ENCODE measurements at regions not wholly inside any gene's neighbourhood (a gene's known extent, or its start where the extent isn't known, plus 50 kb on each side); places are given as distances from the start of the nearest gene placed in this dataset.

GRCh38 chr4:128481752-128482480 lies 194.3 kb upstream of the PGRMC2 start:
- no peak overlapping the region for H4K91ac ChIP-seq (ENCODE audit: insufficient read depth, low read depth, low read length)
- POLR2A ChIA-PET (ENCODE audit: unreplicated experiment): no interaction called here

More at GRCh38 chr4:128481752-128482480, 194.3 kb upstream of the PGRMC2 start:
- no peak overlapping the region for H3K27ac ChIP-seq (ENCODE audit: insufficient read depth, low read length)
- intact Hi-C loops (cut with micrococcal nuclease) (loop anchor here (2.0 kb wide), 1 partner anchor 75 kb away; no protein-coding TSS in a partner anchor), dilution Hi-C loops (cut with HindIII; ENCODE audit: low sequenced_read_pairs, unreplicated experiment) (no loop called here), in situ Hi-C loops (cut with MboI; ENCODE audit: low sequenced_read_pairs) (no loop called here)
- no peak overlapping the region for H2BK5ac ChIP-seq (ENCODE audit: low read depth, low read length, poor library complexity, severe bottlenecking)
- H3K27me3 ChIP-seq (ENCODE audit: control insufficient read depth, insufficient read depth, low read length): no peaks in the 10 kb centered on the region
- no peak overlapping the region for H2BK120ac ChIP-seq (ENCODE audit: low read depth, low read length)
- peak overlapping the region; percentile 35; the same call in 1 of the 2 replicates for H3K18ac ChIP-seq (ENCODE audit: low read depth, low read length)
- H4K20me1 ChIP-seq (ENCODE audit: insufficient read depth, low read length): no peaks in the 10 kb centered on the region
- H2BK15ac ChIP-seq (ENCODE audit: low read depth, low read length): no peak overlapping the region
- ATAC-seq (ENCODE audit: low read depth): no peak
- no peak overlapping the region for H4K8ac ChIP-seq (ENCODE audit: low read depth in 2 of 2, low read length in 2 of 2)
- no peak overlapping the region for H3K4me3 ChIP-seq (ENCODE audit: insufficient read depth, low read depth, low read length)
- H2AFZ ChIP-seq (replicated peaks; ENCODE audit: low read length, poor library complexity): no peak overlapping the region
- CTCF ChIA-PET: no interaction called here
- H3K9ac ChIP-seq (ENCODE audit: low read depth, low read length): no peak overlapping the region
- WGBS, 2 experiments (ENCODE audit: extremely low coverage in 2 of 2, insufficient read length in 1 of 2): no CpG with 5 or more reads among the region's 1 CpG
- no peak overlapping the region for H2BK20ac ChIP-seq (ENCODE audit: low read depth, low read length)
- DNase-seq: peak; percentile 15
- no peak overlapping the region for H3K23ac ChIP-seq (ENCODE audit: low read depth, low read length)
- no peaks in the 10 kb centered on the region for H3K9me1 ChIP-seq (ENCODE audit: insufficient read depth, low read length)
- H3K4me1 ChIP-seq (ENCODE audit: control insufficient read depth, insufficient read depth, low read length): peaks cover 4% of the 10 kb centered on the region; the same call in 1 of the 2 replicates
- TF ChIP-seq RCOR1 (IDR thresholded peaks at IDR 0.05; ENCODE audit: insufficient replicate concordance, low read length) (no peak), MAZ (IDR thresholded peaks at IDR 0.05; ENCODE audit: borderline replicate concordance, low read depth, low read length) (no peak), CHD1 (IDR thresholded peaks at IDR 0.05; ENCODE audit: low read depth, low read length) (no peak), MXI1 (IDR thresholded peaks at IDR 0.05; ENCODE audit: borderline replicate concordance, low read depth, low read length) (no peak), MAFK (IDR thresholded peaks at IDR 0.05; ENCODE audit: low read depth, low read length) (no peak), RAD21 (IDR thresholded peaks at IDR 0.05; ENCODE audit: low read length) (no peak), FOS (IDR thresholded peaks at IDR 0.05; ENCODE audit: low read depth, low read length) (no peak), SMC3 (IDR thresholded peaks at IDR 0.05; ENCODE audit: low read depth, low read length) (no peak)
- TF ChIP-seq, protein P1, sequence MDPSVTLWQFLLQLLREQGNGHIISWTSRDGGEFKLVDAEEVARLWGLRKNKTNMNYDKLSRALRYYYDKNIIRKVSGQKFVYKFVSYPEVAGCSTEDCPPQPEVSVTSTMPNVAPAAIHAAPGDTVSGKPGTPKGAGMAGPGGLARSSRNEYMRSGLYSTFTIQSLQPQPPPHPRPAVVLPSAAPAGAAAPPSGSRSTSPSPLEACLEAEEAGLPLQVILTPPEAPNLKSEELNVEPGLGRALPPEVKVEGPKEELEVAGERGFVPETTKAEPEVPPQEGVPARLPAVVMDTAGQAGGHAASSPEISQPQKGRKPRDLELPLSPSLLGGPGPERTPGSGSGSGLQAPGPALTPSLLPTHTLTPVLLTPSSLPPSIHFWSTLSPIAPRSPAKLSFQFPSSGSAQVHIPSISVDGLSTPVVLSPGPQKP (IDR thresholded peaks at IDR 0.05; ENCODE audit: borderline replicate concordance, low read depth, low read length): no peak
- no peaks in the 10 kb centered on the region for H3K36me3 ChIP-seq (ENCODE audit: control insufficient read depth, insufficient read depth, low read length)
- no peak overlapping the region for H3K56ac ChIP-seq (ENCODE audit: extremely low read depth, insufficient read depth, low read length)
- no peak overlapping the region for H2AK9ac ChIP-seq (replicated peaks; ENCODE audit: low read depth, low read length, poor library complexity)
- H3K79me1 ChIP-seq (ENCODE audit: low read depth in 1 of 2, low read length in 2 of 2): no peaks in the 10 kb centered on the region
- BruUV-seq (replicated peaks): no TSS peak
- no peak overlapping the region for H3K4me2 ChIP-seq (ENCODE audit: low read depth, low read length)
- peaks cover 3% of the 10 kb centered on the region; the same call in 1 of the 2 replicates for H3K9me3 ChIP-seq (ENCODE audit: control insufficient read depth, insufficient read depth, low read length)
- no peak overlapping the region; the same call in 1 of the 2 replicates for H4K5ac ChIP-seq (ENCODE audit: low read depth, low read length)
- H3K14ac ChIP-seq (replicated peaks; ENCODE audit: low read depth, low read length): no peak overlapping the region
- no peak overlapping the region for H2AK5ac ChIP-seq (ENCODE audit: low read depth, low read length)
- H3K4ac ChIP-seq (ENCODE audit: low read depth, low read length): no peak overlapping the region

Data from IMR-90 (cell line).